ENCODE measurements at regions not wholly inside any gene's neighbourhood (a gene's known extent, or its start where the extent isn't known, plus 50 kb on each side); places are given as distances from the start of the nearest gene placed in this dataset.
"Not testable (repeated sequence)": the region's sequence is repeated elsewhere in the genome, so short reads cannot be mapped to it uniquely, and the experiment has no call there.

DNA sequence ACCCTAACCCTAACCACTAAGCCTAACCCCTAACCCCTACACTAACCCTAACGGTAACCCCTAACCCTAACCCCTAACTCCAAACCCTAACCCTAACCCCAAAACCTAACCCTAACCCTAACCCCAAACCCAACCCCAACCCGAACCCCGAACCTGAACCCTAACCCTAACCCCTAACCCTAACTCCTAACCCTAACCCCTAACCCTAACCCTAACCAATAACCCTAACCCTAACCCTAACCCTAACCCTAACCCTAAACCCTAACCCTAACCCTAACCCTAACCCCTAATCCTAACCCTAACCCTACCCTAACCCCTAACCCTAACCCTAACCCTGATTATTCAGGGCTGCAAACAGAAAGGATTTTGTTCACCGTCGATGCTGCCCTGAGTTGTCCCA lies 144.6 kb upstream of the DUSP22 start:
- not testable (repeated sequence) for DNase-seq

GRCh38 chr6:148051-148984 lies 144.0 kb upstream of the DUSP22 start:
- DNase-seq = peak; percentile 15

DNA sequence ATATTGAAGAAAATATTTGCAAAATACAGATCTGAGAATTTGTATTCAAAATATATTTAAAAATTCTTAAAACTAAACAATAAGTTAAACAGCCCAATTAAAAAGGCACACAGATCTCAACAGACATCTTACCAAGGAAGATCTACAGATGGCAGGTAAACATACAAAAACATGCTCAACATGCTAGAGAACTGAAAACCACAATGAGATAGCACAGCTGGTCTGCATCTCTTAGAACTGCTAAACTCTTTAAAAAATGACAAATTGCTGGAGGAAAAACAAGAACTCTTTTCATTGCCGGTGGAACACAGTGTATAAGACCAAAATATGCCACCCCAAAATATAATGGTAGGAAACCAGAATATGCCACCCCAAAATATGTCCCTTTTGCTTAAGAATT lies 142.1 kb upstream of the DUSP22 start:
- DNase-seq = not testable (repeated sequence)

DNA sequence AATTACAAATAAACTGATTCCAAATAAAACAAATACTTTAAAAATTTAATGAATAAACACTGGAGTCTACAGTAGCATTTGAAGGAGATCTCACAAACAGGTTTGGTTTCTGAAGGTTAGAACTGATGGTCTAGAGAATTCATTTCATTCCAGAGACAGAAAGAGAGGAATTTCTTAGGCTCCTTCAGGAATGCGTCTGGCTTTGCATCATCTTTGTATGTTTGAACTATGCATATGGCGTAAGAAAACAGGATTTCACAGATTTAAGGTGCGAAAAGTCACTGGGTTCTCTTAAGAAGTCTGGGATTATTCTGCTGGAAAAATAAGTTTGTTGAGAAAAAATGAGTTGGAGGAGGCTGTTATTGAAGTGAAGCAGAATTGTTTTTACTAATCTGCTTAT lies 139.9 kb upstream of the DUSP22 start:
- not testable (repeated sequence) for DNase-seq

- DNase-seq = not testable (repeated sequence)
Measured at GRCh38 chr6:153026-153425, 139.3 kb upstream of the DUSP22 start.

GRCh38 chr6:153867-154266 lies 138.4 kb upstream of the DUSP22 start:
- DNase-seq = not testable (repeated sequence)

DNA sequence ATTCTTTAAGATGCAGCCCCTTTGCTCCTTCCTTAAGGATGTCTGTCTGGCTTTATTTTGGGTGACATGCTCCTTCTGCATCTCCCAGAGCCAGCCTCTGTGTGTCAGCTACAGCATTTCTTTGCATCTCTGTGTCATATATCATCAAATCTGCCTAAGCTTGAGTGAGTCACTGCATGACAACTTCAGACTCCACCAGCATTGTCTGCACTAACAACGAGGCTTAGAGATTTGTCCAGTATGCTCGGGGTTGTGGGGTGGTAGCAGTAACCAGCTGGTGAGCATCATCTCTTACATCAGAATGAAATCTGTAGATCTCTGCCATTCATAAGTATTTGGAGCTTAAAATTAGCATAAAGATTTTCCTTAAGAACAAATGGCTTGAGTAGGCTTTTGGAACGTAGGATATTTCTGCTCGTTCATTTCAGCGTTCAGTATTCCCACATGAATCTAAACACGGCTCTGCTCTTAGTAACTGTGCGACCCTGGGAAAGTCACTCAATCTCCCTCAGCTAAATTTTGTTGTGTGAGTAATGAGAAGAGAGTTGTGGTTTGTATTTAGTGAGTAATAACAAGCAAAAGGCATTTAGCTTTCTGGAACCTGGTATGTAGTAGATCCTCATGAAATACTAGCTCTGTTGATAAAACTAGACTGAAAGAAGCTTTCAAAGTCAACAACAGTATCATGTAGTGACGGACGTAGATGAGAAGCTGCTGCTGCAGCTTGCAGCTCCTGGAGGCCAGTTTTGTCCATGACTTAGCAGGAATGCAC lies 137.8 kb upstream of the DUSP22 start:
- DNase-seq = not testable (repeated sequence)

DNA sequence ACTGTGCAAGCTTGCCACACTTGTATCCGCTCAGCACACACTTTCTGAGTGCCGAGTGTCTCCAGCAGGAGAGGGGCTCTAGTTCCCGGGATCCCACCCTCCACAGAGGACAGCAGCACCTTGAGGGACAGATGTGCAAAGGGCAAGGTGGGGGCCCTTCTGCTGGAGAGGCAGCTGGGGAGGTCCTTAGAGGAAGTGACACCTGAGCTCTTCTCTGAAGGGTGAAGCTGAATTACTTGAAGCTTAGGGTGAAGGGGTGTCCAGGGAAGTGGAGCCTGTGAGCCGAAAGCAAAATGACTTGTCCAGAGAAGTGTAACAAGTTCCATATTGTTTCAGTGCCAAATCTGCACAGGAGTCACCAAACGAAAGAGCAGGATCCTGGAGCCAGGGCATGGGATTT lies 136.3 kb upstream of the DUSP22 start:
- DNase-seq = no peak

DNA sequence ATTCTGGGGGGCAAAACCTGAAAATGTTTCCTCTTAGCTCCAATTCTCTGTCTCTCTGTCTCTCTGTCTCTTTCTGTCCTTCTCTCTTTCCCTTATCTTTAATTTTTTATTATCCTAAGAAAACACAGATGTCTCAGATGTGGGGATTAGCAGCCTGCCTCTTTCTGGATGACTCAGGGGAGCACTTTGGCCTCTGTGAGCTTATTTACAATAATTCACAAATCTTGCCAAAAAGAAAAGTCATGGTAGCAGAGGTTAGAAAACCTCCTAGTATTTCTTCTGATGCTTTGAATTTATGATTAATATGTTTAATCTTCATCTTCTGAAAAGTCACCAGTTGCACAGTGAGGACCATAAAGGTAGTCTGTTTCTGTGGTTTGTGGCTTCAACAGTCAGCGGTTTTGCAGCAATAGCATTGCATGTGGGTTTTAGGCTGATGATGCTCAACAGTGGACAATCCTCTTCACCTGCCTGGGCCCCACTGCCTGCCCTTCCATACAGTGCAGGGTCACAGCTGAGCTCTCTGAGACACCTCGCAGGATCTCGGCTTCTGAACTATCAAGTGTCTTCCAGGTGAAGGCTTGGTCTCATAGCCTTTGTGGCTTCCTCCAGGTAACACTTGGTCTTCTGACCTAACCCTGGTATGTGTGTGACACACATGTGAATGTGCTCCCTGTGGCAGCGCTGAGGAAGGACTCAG lies 135.7 kb upstream of the DUSP22 start:
- not testable (repeated sequence) for DNase-seq

- not testable (repeated sequence) for DNase-seq
Measured at GRCh38 chr6:157176-157575, 135.1 kb upstream of the DUSP22 start.

DNA sequence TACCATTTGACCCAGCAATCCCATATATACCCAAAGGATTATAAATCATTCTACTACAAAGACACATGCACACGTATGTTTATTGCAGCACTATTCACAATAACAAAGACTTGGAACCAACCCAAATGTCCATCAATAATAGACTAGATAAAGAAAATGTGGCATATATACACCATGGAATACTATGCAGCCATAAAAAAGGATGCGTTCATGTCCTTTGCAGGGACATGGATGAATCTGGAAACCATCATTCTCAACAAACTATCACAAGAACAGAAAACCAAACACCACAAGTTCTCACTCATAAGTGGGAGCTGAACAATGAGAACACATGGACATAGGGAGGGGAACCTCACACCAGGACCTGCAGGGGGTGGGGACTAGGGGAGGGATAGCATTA lies 130.6 kb upstream of the DUSP22 start:
- DNase-seq = not testable (repeated sequence)

- no peak for DNase-seq
Measured at GRCh38 chr6:164720-165119, 127.6 kb upstream of the DUSP22 start.

DNA sequence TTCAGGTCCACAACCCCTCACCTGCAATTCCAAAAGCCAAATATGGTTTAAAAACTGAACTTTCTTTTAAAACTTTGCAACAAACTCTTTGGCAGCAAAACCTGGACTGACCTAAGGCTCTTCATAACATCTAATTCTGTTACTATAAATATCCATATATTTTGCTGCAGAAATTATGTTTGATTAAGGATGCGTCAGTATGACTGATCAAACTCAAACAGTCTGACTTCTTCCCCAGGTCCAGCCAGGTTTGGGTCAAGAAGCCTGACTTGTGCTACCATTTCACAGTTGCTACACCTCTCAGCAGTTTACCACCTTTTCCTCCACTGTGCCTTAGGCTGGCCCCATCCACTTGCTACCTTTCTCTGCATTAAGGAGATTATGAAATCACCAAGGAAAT lies 127.0 kb upstream of the DUSP22 start:
- no peak for DNase-seq

GRCh38 chr6:165906-166305 lies 126.4 kb upstream of the DUSP22 start:
- DNase-seq = no peak

GRCh38 chr6:168865-169455 lies 123.3 kb upstream of the DUSP22 start:
- DNase-seq = no peak

DNA sequence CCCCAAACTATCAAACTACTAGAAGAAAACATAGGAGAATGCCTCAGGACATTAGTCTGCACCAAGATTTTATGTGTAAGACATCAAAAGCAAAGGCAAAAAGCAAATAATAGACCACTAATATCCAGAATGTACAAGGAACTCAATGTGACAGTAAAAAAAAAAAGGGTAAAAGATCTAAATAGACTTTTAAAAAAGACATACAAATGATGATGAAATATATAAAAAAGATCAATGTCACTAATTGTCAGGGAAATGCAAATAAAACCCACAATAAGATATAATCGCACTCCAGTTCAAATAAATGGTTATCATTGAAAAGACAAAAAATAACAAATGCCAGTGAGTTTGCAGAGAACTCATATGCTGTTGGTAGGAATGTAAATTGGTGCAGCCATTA lies 118.3 kb upstream of the DUSP22 start:
- no peak for DNase-seq

GRCh38 chr6:175680-176079 lies 116.6 kb upstream of the DUSP22 start:
- no peak for DNase-seq

- DNase-seq = no peak
Measured at GRCh38 chr6:176766-177165, 115.5 kb upstream of the DUSP22 start.

DNA sequence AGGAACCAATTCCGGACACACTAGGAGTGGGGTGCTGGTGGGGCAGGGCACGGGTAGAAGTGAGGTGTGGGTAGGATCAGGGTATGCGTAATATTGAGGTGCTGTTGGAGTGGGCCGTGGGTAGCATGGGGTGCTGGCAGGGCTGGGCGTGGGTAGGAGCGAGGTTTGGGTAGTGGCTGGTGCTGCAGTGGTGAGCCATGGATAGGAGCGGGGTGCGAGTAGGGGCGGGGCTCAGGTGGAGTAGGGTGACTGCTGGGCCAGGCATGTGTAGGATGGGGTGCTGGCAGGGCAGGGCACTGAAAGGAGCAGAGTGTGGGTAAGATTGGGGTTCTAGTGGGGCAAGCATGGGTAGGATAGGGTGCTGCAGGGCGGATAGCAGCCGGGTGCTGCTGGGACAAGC lies 114.2 kb upstream of the DUSP22 start:
- DNase-seq = no peak

DNA sequence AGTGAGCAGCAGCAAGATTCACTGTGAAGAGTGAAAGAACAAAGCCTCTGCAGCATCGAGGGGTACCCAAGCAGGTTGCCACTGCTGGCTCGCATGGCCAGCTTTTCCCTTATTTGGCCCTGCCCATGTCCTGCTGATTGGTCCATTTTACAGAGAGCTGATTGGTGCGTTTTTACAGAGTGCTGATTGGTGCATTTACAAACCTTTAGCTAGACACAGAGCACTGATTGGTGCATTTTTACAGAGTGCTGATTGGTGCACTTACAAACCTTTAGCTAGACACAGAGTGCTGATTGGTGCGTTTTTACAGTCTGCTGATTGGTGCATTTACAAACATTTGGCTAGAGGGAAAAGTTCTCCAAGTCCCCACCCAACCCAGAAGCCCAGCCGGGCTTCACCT lies 113.4 kb upstream of the DUSP22 start:
- not testable (repeated sequence) for DNase-seq

DNA sequence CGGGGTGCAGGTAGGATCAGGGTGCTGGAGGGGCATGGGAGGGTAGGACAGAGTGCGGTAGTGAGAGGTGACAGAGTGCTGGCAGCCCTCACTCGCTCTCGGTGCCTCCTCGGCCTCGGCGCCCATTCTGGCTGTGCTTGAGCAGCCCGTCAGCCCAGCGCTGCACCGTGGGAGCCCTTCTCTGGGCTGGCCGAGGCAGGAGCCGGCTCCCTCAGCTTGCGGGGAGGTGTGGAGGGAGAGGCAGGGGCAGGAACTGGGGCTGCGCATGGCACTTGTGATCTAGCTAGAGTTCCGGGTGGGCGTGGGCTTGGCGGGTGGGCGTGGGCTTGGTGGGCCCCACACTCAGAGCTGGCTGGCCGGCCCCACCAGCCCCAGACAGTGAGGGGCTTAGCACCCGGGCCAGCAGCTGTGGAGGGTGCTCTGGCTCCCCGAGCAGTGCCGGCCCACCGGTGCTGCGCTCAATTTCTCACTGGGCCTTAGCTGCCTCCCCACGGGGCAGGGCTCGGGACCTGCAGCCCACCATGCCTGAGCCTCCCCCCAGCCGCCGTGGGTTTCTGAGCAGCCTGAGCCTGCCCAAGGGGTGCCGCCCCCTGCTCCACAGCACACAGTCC lies 112.8 kb upstream of the DUSP22 start:
- no peak for DNase-seq
